H9 (cell line): ENCODE measurements at regions not wholly inside any gene's neighbourhood (a gene's known extent, or its start where the extent isn't known, plus 50 kb on each side); places are given as distances from the start of the nearest gene placed in this dataset.

Source experiments
- DNase-seq: peaks from one replicate; pipeline ENCODE4 v3.0.0-alpha.2; 2017
- H2AFZ ChIP-seq: one replicate; pipeline ENCODE4 v1.6.1; 2013; ENCODE audit warnings: mild to moderate bottlenecking, low read length, control low read depth, moderate library complexity
- H2AK5ac ChIP-seq: 2 replicates; pipeline ENCODE4 v1.6.1; 2013; ENCODE audit warnings: low read length, control low read depth, mixed read lengths; ENCODE audit not compliant: insufficient read length
- H2BK120ac ChIP-seq: one replicate; pipeline ENCODE4 v1.6.1; 2013; ENCODE audit warnings: low read depth, mild to moderate bottlenecking, low read length, control low read depth, inconsistent platforms; ENCODE audit not compliant: poor library complexity, severe bottlenecking
- H2BK12ac ChIP-seq: 2 replicates; pipeline ENCODE4 v1.6.1; 2013; ENCODE audit warnings: low read length, control low read depth, mixed read lengths, low read depth; ENCODE audit not compliant: insufficient read length
- H2BK15ac ChIP-seq: 2 replicates; pipeline ENCODE4 v1.6.1; 2013; ENCODE audit warnings: low read depth, low read length, control low read depth
- H2BK20ac ChIP-seq: one replicate; pipeline ENCODE4 v1.6.1; 2013; ENCODE audit warnings: low read depth, mild to moderate bottlenecking, low read length, control low read depth, inconsistent platforms; ENCODE audit not compliant: poor library complexity, severe bottlenecking
- H2BK5ac ChIP-seq: 2 replicates; pipeline ENCODE4 v1.6.1; 2013; ENCODE audit warnings: low read length, control low read depth, mixed read lengths; ENCODE audit not compliant: insufficient read length
- H3K14ac ChIP-seq: 2 replicates; pipeline ENCODE4 v1.6.1; 2013; ENCODE audit warnings: low read length, control low read depth; ENCODE audit not compliant: insufficient read depth
- H3K18ac ChIP-seq: 2 replicates; pipeline ENCODE4 v1.6.1; 2013; ENCODE audit warnings: low read depth, mild to moderate bottlenecking, mixed read lengths, low read length, control low read depth; ENCODE audit not compliant: insufficient read length
- H3K23ac ChIP-seq: 2 replicates; pipeline ENCODE4 v1.6.1; 2013; ENCODE audit warnings: low read length, control low read depth, mixed read lengths, low read depth; ENCODE audit not compliant: insufficient read length
- H3K23me2 ChIP-seq: 2 replicates; pipeline ENCODE4 v1.6.1; 2013; ENCODE audit warnings: low read depth, mild to moderate bottlenecking, mixed read lengths, low read length, control low read depth; ENCODE audit not compliant: insufficient read length, poor library complexity, severe bottlenecking
- H3K27ac ChIP-seq: 2 replicates; pipeline ENCODE4 v1.5.1; 2013; ENCODE audit warnings: low read length, control low read depth, mixed read lengths, low read depth; ENCODE audit not compliant: insufficient read length
- H3K27me3 ChIP-seq: 2 replicates; pipeline ENCODE4 v1.6.1; 2013; ENCODE audit warnings: low read length, control low read depth, inconsistent platforms; ENCODE audit not compliant: insufficient read depth
- H3K4ac ChIP-seq: 2 replicates; pipeline ENCODE4 v1.6.1; 2013; ENCODE audit warnings: low read depth, mild to moderate bottlenecking, control low read depth, inconsistent platforms, low read length, moderate library complexity
- H3K4me1 ChIP-seq: 2 replicates; pipeline ENCODE4 v1.6.1; 2013; ENCODE audit warnings: low read length, control low read depth, inconsistent platforms; ENCODE audit not compliant: insufficient read depth
- H3K4me2 ChIP-seq: 2 replicates; pipeline ENCODE4 v1.6.1; 2013; ENCODE audit warnings: low read length, control low read depth, mixed read lengths; ENCODE audit not compliant: insufficient read length, insufficient read depth
- H3K56ac ChIP-seq: 2 replicates; pipeline ENCODE4 v1.6.1; 2013; ENCODE audit warnings: low read depth, mild to moderate bottlenecking, mixed read lengths, low read length, control low read depth; ENCODE audit not compliant: insufficient read length
- H3K79me1 ChIP-seq: 2 replicates; pipeline ENCODE4 v1.6.1; 2013; ENCODE audit warnings: low read depth, mild to moderate bottlenecking, moderate library complexity, low read length, control low read depth, inconsistent platforms; ENCODE audit not compliant: insufficient read depth, poor library complexity, severe bottlenecking
- H3K79me2 ChIP-seq: 2 replicates; pipeline ENCODE4 v1.6.1; 2013; ENCODE audit warnings: low read length, control low read depth, inconsistent platforms; ENCODE audit not compliant: insufficient read depth
- H3K9ac ChIP-seq: 2 replicates; pipeline ENCODE4 v1.6.1; 2013; ENCODE audit warnings: low read length, control low read depth, mixed read lengths; ENCODE audit not compliant: insufficient read length; ENCODE audit errors: extremely low read depth
- H3K9me3 ChIP-seq: one replicate; pipeline ENCODE4 v1.6.1; 2013; ENCODE audit warnings: low read depth, low read length, inconsistent platforms; ENCODE audit not compliant: control insufficient read depth
- H3T11ph ChIP-seq: one replicate; pipeline ENCODE4 v1.6.1; 2013; ENCODE audit warnings: mild to moderate bottlenecking, low read length, control low read depth, inconsistent platforms
- H4K20me1 ChIP-seq: one replicate; pipeline ENCODE4 v1.6.1; 2013; ENCODE audit not compliant: control insufficient read depth, insufficient read length, insufficient read depth
- H4K5ac ChIP-seq: 2 replicates; pipeline ENCODE4 v1.6.1; 2013; ENCODE audit warnings: low read depth, mild to moderate bottlenecking, mixed read lengths, low read length, control low read depth; ENCODE audit not compliant: insufficient read length
- H4K8ac ChIP-seq: replicated peaks from 2 replicates; pipeline ENCODE4 v1.6.1; 2013; ENCODE audit warnings: low read length, control low read depth, mixed read lengths, low read depth; ENCODE audit not compliant: insufficient read length
- H4K91ac ChIP-seq: 2 replicates; pipeline ENCODE4 v1.6.1; 2013; ENCODE audit warnings: low read depth, mild to moderate bottlenecking, moderate library complexity, mixed read lengths, low read length, control low read depth; ENCODE audit not compliant: insufficient read length
- H3K27ac Mint-ChIP-seq, 3 experiments: 2 replicates in 2 of 3; 3 replicates in 1 of 3; pipeline ENCODE4 v1.8.0; 2020 to 2021; ENCODE audit warnings: mixed read lengths in 3 of 3, mild to moderate bottlenecking in 1 of 3, moderate library complexity in 1 of 3
- H3K27me3 Mint-ChIP-seq: 2 replicates; pipeline ENCODE4 v1.8.0; 2021; ENCODE audit warnings: low read depth, mild to moderate bottlenecking, moderate library complexity, mixed read lengths
- H3K36me3 Mint-ChIP-seq, 3 experiments: 2 replicates in 2 of 3; 3 replicates in 1 of 3; pipeline ENCODE4 v1.8.0; 2020 to 2021; ENCODE audit warnings: low read depth in 3 of 3, mixed read lengths in 3 of 3; ENCODE audit not compliant: insufficient read depth in 1 of 3
- H3K4me1 Mint-ChIP-seq, 2 experiments: 2 replicates each; pipeline ENCODE4 v1.8.0; 2020; ENCODE audit warnings: mixed read lengths in 2 of 2
- H3K4me3 Mint-ChIP-seq, 2 experiments: 2 replicates in 1 of 2; 3 replicates in 1 of 2; pipeline ENCODE4 v1.8.0; 2020 to 2021; ENCODE audit warnings: mild to moderate bottlenecking in 2 of 2, mixed read lengths in 2 of 2, moderate library complexity in 1 of 2
- H3K9me3 Mint-ChIP-seq, 2 experiments: 2 replicates in 1 of 2; 3 replicates in 1 of 2; pipeline ENCODE4 v1.8.0; 2020; ENCODE audit warnings: mild to moderate bottlenecking in 2 of 2, mixed read lengths in 2 of 2, moderate library complexity in 1 of 2
- WGBS: extraction: QIAGEN DNeasy Blood & Tissue Kit; methylation state at CpG from one replicate; pipeline ENCODE4 v1.1.7; 2013; ENCODE audit warnings: missing lambda C conversion rate, low lambda C conversion rate, mixed read lengths; ENCODE audit not compliant: insufficient read length; ENCODE audit errors: extremely low coverage; 5-methylcytosine and 5-hydroxymethylcytosine counted together
- TF ChIP-seq, protein P1 (sequence below): fragments of 200-600 bp; sonication (generic); conservative IDR thresholded peaks from 3 replicates; pipeline ENCODE4 v1.8.0; 2021; ENCODE audit warnings: antibody characterized with exemption, mild to moderate bottlenecking

DNA sequence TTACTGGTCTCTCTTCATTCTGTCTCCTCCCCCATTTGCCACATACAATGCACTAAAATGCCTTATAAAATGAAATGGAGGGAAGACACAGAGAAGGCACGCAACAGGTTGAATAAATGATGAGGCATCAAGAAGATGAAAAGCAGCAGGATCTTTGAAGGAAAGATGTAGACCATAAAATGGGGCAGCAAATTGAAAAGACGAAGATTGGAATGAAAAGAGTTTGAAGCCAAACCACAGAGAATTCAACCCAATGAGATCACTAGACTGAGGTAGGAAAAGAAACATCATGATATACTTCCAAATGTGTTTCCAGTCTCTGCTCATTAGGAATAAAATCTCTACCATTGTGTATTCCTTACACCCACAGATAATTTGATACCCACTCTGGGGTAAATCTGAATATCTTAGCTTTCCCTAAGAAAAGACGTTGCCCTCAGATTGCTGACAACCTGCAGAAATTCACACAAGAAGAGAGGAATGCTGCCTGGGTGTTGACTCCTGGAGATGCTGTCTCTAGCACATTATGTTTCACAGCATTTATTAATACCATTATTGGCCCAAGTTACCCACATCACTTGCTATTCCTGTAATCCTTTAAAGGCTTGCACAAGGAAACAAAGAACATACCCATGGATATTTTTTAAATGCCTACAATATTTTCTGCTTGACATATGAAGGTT lies 230.9 kb downstream of the LTN1 start:
- Histone ChIP-seq H2BK120ac (no peak overlapping the region), H3K4ac (no peak overlapping the region), H3K9me3 (no peaks in the 10 kb centered on the region), H2BK15ac (no peak overlapping the region), H3K23me2 (no peaks in the 10 kb centered on the region), H2BK12ac (no peak overlapping the region), H2AK5ac (no peak overlapping the region), H2AFZ (no peak overlapping the region), H4K8ac (no peak overlapping the region), H3K79me1 (no peaks in the 10 kb centered on the region), H3K14ac (no peak overlapping the region), H3K27me3 (no peaks in the 10 kb centered on the region), H4K20me1 (no peaks in the 10 kb centered on the region), H3K23ac (no peak overlapping the region), H4K5ac (no peak overlapping the region), H4K91ac (no peak overlapping the region), H3T11ph (no peak overlapping the region), H3K27ac (no peak overlapping the region), H2BK20ac (no peak overlapping the region), H3K18ac (no peak overlapping the region), H3K4me1 (no peaks in the 10 kb centered on the region), H3K56ac (no peak overlapping the region), H2BK5ac (no peak overlapping the region), H3K4me2 (no peak overlapping the region), H3K79me2 (no peaks in the 10 kb centered on the region), H3K9ac (no peak overlapping the region)
- Mint-ChIP-seq H3K4me1 (no peaks in the 10 kb centered on the region; a peak in 1 of 4 replicates), H3K4me3 (no peak overlapping the region), H3K36me3 (peaks cover 0 to 8% (median 0%) of the 10 kb centered on the region in 3 experiments; a peak in 2 of 7 replicates), H3K27me3 (no peaks in the 10 kb centered on the region), H3K27ac (0 out of 7 replicates have a peak overlapping the region, but pooled peaks of 1 of the 3 experiments have one; percentile 1), H3K9me3 (peaks cover 10 to 11% of the 10 kb centered on the region in 2 experiments; a peak in 4 of 5 replicates)
- DNase-seq: no peak
- WGBS: no CpG with 5 or more reads among the region's 3 CpGs
- TF ChIP-seq, protein P1, sequence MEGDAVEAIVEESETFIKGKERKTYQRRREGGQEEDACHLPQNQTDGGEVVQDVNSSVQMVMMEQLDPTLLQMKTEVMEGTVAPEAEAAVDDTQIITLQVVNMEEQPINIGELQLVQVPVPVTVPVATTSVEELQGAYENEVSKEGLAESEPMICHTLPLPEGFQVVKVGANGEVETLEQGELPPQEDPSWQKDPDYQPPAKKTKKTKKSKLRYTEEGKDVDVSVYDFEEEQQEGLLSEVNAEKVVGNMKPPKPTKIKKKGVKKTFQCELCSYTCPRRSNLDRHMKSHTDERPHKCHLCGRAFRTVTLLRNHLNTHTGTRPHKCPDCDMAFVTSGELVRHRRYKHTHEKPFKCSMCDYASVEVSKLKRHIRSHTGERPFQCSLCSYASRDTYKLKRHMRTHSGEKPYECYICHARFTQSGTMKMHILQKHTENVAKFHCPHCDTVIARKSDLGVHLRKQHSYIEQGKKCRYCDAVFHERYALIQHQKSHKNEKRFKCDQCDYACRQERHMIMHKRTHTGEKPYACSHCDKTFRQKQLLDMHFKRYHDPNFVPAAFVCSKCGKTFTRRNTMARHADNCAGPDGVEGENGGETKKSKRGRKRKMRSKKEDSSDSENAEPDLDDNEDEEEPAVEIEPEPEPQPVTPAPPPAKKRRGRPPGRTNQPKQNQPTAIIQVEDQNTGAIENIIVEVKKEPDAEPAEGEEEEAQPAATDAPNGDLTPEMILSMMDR: no peak
